Epithelial cell of proximal tubule (primary cell): ENCODE measurements at regions not wholly inside any gene's neighbourhood (a gene's known extent, or its start where the extent isn't known, plus 50 kb on each side); places are given as distances from the start of the nearest gene placed in this dataset.

Source experiments
- DNase-seq: peaks from one replicate; pipeline ENCODE4 v3.0.0-alpha.2; 2011; ENCODE audit warnings: low read depth
- H3K4me3 ChIP-seq: 2 replicates; pipeline ENCODE4 v1.5.1; 2011; ENCODE audit warnings: low read depth, mild to moderate bottlenecking, low read length
- TF ChIP-seq, protein P1 (sequence below): conservative IDR thresholded peaks from 2 replicates; pipeline ENCODE4 v1.5.1; 2012; ENCODE audit warnings: low read depth, mild to moderate bottlenecking, low read length

DNA sequence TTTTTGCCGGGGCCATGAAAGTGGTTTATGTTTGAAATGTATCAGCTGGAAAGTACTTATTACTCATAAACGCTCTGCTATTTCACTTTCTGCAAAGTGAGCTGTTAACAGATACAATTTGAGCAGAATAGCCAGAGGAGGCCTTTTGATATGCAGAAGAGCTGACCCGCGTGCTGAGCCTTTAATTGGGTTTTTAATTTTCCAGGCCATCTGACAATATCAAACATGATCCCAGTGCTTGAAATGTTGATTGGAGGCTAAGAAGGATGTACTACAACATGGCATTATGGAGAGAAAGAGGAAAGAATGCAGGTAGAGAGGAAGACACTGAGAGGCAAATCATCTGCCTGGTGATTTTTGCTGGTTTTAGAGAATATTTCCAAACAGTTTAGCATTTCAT, 261.3 kb upstream of the MEIS2 start:
- no peak overlapping the region for H3K4me3 ChIP-seq
- TF ChIP-seq, protein P1, sequence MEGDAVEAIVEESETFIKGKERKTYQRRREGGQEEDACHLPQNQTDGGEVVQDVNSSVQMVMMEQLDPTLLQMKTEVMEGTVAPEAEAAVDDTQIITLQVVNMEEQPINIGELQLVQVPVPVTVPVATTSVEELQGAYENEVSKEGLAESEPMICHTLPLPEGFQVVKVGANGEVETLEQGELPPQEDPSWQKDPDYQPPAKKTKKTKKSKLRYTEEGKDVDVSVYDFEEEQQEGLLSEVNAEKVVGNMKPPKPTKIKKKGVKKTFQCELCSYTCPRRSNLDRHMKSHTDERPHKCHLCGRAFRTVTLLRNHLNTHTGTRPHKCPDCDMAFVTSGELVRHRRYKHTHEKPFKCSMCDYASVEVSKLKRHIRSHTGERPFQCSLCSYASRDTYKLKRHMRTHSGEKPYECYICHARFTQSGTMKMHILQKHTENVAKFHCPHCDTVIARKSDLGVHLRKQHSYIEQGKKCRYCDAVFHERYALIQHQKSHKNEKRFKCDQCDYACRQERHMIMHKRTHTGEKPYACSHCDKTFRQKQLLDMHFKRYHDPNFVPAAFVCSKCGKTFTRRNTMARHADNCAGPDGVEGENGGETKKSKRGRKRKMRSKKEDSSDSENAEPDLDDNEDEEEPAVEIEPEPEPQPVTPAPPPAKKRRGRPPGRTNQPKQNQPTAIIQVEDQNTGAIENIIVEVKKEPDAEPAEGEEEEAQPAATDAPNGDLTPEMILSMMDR: no peak
- DNase-seq: no peak

DNA sequence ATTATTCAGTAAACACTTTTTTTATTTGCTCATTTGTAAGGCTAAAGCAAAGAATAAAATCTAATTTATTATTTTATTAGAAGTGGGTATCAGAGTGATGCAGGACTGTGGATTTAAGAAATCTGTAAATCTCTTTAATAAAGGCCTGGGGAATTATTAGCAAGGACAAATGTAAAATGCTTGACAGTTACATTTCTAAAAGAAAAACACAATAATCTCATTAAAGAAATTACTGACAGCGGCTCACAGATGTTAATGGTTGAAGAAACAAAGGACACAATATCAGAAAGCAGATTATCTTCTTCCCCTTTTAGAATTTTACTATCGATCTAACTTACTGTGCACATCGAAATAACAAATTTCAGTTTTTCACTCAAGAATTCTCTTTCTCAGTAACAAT, 262.1 kb upstream of the MEIS2 start:
- DNase-seq: no peak
- TF ChIP-seq, protein P1: no peak
- no peak overlapping the region for H3K4me3 ChIP-seq

DNA sequence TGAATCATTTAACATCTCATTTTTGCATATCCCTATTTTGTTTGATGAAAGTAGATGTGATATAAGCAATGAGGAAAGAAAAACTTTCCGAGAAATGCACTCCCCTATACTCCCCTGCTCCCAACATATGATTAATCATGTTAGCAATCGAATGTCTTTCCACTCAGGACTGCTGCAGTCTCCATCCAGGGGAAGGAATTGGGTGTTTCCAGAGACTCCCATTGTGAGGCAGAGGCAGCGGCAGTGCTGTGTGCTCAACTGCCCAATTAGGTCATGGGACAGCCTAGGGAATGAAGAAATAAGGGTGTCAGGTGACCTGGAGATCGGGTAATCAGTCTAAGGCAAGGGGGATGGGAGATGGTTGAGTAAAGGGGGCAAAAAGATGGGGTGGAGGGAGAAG, 268.6 kb upstream of the MEIS2 start:
- TF ChIP-seq, protein P1: no peak

DNA sequence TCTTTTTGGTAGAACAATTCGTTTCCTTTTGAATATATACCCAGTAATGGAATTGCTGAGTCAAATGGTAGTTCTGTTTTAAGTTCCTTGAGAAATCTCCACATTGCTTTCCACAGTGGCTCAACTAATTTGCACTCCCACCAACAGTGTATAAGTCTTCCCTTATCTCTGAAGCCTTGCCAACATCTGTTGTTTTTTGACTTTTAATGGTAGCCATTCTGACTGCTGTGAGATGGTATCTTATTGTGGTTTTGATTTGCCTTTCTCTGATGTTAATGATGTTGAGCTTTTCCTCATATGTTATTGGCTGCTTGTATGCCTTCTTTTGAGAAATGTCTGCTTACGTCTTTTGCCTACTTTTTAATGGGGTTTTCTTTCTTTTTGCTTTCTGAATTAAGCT, 270.6 kb upstream of the MEIS2 start:
- no peak for DNase-seq
- TF ChIP-seq, protein P1: no peak
- no peak overlapping the region for H3K4me3 ChIP-seq

More for the DNA sequence above, 268.6 kb upstream of the MEIS2 start:
- no peak overlapping the region for H3K4me3 ChIP-seq
- no peak for DNase-seq

DNA sequence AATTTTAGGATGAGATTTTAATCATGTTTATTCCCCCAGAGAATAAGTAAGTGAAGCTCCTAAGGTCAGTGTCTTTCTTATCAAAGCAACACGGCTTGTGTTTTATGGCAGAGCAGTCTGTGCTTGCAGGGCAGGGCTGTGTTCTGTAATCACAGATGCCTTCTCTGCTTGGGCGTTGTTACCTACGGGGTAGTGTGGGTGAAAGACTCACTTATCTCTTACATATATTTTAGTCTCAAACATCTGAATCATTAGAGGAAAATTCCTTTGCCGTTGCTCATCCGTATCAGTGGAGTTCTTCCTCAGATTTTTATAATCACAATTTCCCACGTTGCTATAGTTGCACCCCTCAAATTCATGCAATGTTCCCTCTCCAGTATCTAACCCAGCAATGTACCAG, 271.7 kb upstream of the MEIS2 start:
- TF ChIP-seq, protein P1: no peak
- no peak overlapping the region for H3K4me3 ChIP-seq
- no peak for DNase-seq

DNA sequence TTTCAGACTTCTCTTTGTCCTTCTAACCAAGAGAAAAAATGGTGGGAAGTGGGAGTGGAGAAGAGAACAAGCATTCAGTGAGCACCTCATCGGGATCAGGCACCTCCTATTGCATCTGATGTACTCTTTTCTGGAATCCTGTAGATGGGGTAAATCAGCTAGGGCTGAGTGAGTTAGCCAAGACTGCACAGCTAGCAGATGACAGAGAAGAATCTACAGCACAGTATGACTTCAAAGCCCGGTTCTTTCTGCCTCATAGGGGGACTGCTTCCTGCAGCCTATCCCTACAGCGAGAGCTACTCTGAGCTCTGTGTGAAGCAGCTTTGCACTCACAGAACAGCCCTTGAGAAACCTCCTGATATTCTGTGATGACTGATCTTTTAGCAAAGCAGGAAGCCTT, 275.2 kb upstream of the MEIS2 start:
- DNase-seq: no peak

DNA sequence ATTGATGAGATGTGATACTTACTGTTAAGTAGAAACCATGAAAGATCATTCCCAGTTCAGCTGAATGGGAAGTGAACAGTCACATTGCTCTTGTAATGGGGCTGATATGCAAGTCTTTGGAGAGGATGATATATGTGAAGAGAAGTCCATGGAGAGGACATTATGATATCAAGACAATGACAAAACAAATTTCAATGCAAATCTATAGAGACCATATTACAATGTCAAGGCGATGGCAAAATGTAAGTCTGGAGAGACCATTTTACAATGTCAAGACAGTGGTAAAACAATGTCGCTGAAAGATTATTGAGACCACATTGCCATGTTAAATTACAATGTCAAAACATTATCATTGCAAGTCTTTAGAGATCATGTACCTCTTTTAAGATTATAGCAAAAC, 277.1 kb upstream of the MEIS2 start:
- no peak overlapping the region for H3K4me3 ChIP-seq
- no peak for DNase-seq
- TF ChIP-seq, protein P1: no peak

More for the DNA sequence above, 275.2 kb upstream of the MEIS2 start:
- TF ChIP-seq, protein P1: no peak
- H3K4me3 ChIP-seq: no peak overlapping the region
